Ovary (tissue), 7 donors: ENCODE measurements at regions not wholly inside any gene's neighbourhood (a gene's known extent, or its start where the extent isn't known, plus 50 kb on each side); places are given as distances from the start of the nearest gene placed in this dataset.

ENCODE experiments used
- DNase-seq, 5 donors: peaks; one replicate each; pipeline ENCODE4 v3.0.0-alpha.2; 2019 to 2020
- H3K27ac ChIP-seq, 2 donors: fragments of 200-600 bp; one replicate each; pipeline versions ENCODE4 v1.5.1 to v1.8.0; 2019 to 2022
- H3K27me3 ChIP-seq: fragments of 200-600 bp; one replicate; pipeline ENCODE4 v1.8.0; 2022
- H3K36me3 ChIP-seq: fragments of 200-600 bp; sonication (generic); one replicate; pipeline ENCODE4 v1.5.1; 2019
- H3K4me1 ChIP-seq: one replicate; pipeline ENCODE4 v1.8.1; 2013; ENCODE audit warnings: mild to moderate bottlenecking, moderate library complexity; ENCODE audit not compliant: insufficient read depth
- H3K4me3 ChIP-seq: fragments of 200-600 bp; sonication (generic); one replicate; pipeline ENCODE4 v1.5.1; 2017
- H3K9me3 ChIP-seq, 2 donors: fragments of 200-600 bp in 1 of 2; sonication (generic) in 1 of 2; one replicate each; pipeline versions ENCODE4 v1.5.1 to v1.8.1; 2013 to 2019; ENCODE audit warnings: mild to moderate bottlenecking in 1 of 2, moderate library complexity in 1 of 2
- CTCF ChIP-seq, 3 donors: fragments of 450-650 bp in 2 of 3; fragments of 200-600 bp in 1 of 3; IDR thresholded peaks; one replicate each; pipeline versions ENCODE4 v1.5.1 to v1.8.0; 2016 to 2022; ENCODE audit warnings: antibody characterized with exemption in 3 of 3, mild to moderate bottlenecking in 1 of 3
- EP300 ChIP-seq: sonication (generic); formaldehyde crosslinking; IDR thresholded peaks from one replicate; pipeline ENCODE4 v1.6.1; 2017; ENCODE audit warnings: antibody characterized with exemption
- POLR2A ChIP-seq: fragments of 450-650 bp; IDR thresholded peaks from one replicate; pipeline ENCODE4 v1.6.1; 2017; ENCODE audit warnings: antibody characterized with exemption, mild to moderate bottlenecking, moderate library complexity
- WGBS, 3 donors: extraction: QIAGEN DNeasy Blood & Tissue Kit in 1 of 3; methylation state at CpG; one replicate each; pipeline versions ENCODE4 v1.1.5 to v1.1.7; 2013 to 2017; 5-methylcytosine and 5-hydroxymethylcytosine counted together
- intact Hi-C, 4 donors: fragments of 100-400 bp; cut with DNase I; formaldehyde crosslinking; loops; one replicate each; pipeline versions ENCODE4 v1.11.0 to v1.15.1; 2022 to 2023
- donor health status: DM: no; HTN: no; CAD: no; lungs with moderate emphysema.
- donor health status: DM: no; HTN: no; CAD: no.
- donor health status: Bipolar disorder and iron deficiency.
- donor health status: DM: no; HTN: no; CAD: no.
- donor health status: DM: yes; HTN: yes; CAD: no.

- H3K9me3 ChIP-seq: no peaks in the 10 kb centered on the region
- no peak for DNase-seq
- no peak overlapping the region for H3K4me3 ChIP-seq
- intact Hi-C loops: no loop called here
- no peak overlapping the region for H3K27ac ChIP-seq
- no peak for TF ChIP-seq POLR2A
- no peak for TF ChIP-seq CTCF (IDR thresholded peaks at IDR 0.05)
- TF ChIP-seq EP300: no peak
- no peaks in the 10 kb centered on the region for H3K4me1 ChIP-seq
- 75 to 83% (median 81%) methylated on average over 5 of the region's 5 CpGs for WGBS, 3 donors
- H3K27me3 ChIP-seq: no peaks in the 10 kb centered on the region
- H3K36me3 ChIP-seq: no peaks in the 10 kb centered on the region
Measured at GRCh38 chrX:13261348-13261747, 58.5 kb downstream of the ATXN3L start.

DNA sequence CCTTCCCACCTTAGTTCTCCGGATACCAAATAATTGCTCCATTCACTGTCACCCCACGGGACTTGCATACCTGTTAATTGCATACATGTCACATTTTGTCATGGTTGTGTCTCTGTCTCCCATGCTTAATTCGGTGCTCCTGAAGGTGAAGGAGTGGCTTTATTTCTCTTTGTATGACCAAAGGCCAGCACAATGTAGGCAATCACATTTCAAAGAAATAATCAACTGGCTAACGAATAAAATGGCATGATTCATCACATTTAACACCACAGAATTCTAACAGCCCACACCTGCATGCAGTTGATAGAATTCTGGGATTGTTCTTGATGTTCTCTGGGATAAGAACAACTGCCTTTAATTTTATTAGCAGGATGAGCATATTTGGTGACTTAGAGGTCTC lies 59.3 kb downstream of the ATXN3L start:
- Histone ChIP-seq H3K36me3 (no peaks in the 10 kb centered on the region), H3K27ac (no peak overlapping the region), H3K9me3 (no peaks in the 10 kb centered on the region), H3K4me3 (no peak overlapping the region), H3K27me3 (no peaks in the 10 kb centered on the region), H3K4me1 (no peaks in the 10 kb centered on the region)
- intact Hi-C loops: no loop called here
- no peak for DNase-seq
- TF ChIP-seq CTCF (IDR thresholded peaks at IDR 0.05): no peak
- TF ChIP-seq EP300: no peak
- no peak for TF ChIP-seq POLR2A
- 75 to 81% (median 77%) methylated on average over 4 of the region's 4 CpGs for WGBS, 3 donors

GRCh38 chrX:13258725-13259124 lies 61.1 kb downstream of the ATXN3L start:
- WGBS, 3 donors: 82 to 89% (median 83%) methylated on average over 5 of the region's 5 CpGs

GRCh38 chrX:13258052-13258444 lies 61.8 kb downstream of the ATXN3L start:
- Histone ChIP-seq H3K27me3 (no peaks in the 10 kb centered on the region), H3K36me3 (no peaks in the 10 kb centered on the region), H3K4me1 (no peaks in the 10 kb centered on the region), H3K9me3 (no peaks in the 10 kb centered on the region), H3K4me3 (no peak overlapping the region), H3K27ac (no peak overlapping the region)
- WGBS, 3 donors: 63 to 70% (median 68%) methylated on average over 3 of the region's 3 CpGs
- no peak for TF ChIP-seq POLR2A
- DNase-seq: no peak
- intact Hi-C loops: no loop called here

More at GRCh38 chrX:13258725-13259124, 61.1 kb downstream of the ATXN3L start:
- Histone ChIP-seq H3K36me3 (no peaks in the 10 kb centered on the region), H3K27ac (no peak overlapping the region), H3K4me1 (no peaks in the 10 kb centered on the region), H3K4me3 (no peak overlapping the region), H3K9me3 (no peaks in the 10 kb centered on the region), H3K27me3 (no peaks in the 10 kb centered on the region)
- DNase-seq: no peak
- intact Hi-C loops: no loop called here
- TF ChIP-seq POLR2A: no peak
- TF ChIP-seq CTCF (IDR thresholded peaks at IDR 0.05): no peak
- TF ChIP-seq EP300: no peak

- H3K9me3 ChIP-seq: no peaks in the 10 kb centered on the region
- H3K27ac ChIP-seq: no peak overlapping the region
- intact Hi-C loops: no loop called here
- no peaks in the 10 kb centered on the region for H3K4me1 ChIP-seq
- WGBS, 3 donors: 67 to 76% (median 68%) methylated on average over 6 of the region's 6 CpGs
- DNase-seq: no peak
- H3K4me3 ChIP-seq: no peak overlapping the region
- no peaks in the 10 kb centered on the region for H3K36me3 ChIP-seq
- H3K27me3 ChIP-seq: no peaks in the 10 kb centered on the region
- TF ChIP-seq CTCF (IDR thresholded peaks at IDR 0.05) (no peak), POLR2A (no peak), EP300 (no peak)
Measured at GRCh38 chrX:13257223-13258051, 62.4 kb downstream of the ATXN3L start.
